ENCODE measurements at regions not wholly inside any gene's neighbourhood (a gene's known extent, or its start where the extent isn't known, plus 50 kb on each side); places are given as distances from the start of the nearest gene placed in this dataset.

GRCh38 chr2:80969900-80970299, 665.3 kb upstream of the LRRTM1 start:
- TF ChIP-seq CTCF (IDR thresholded peaks at IDR 0.05; ENCODE audit: insufficient read depth, low read length, poor library complexity, severe bottlenecking), result no peak
- TF ChIP-seq EZH2phosphoT487 (conservative IDR thresholded peaks at IDR 0.05; ENCODE audit: low read length), result no peak

Data from SU-DHL-6 (cell line).